Stimulated activated memory B cell treated with anti-CD40 and anti-IgM and Interleukin-4, amounts not matched to agents 10 μg/mL and 1 μg/mL and 100 μg/mL, for 72 hours (primary cell): ENCODE measurements at regions not wholly inside any gene's neighbourhood (a gene's known extent, or its start where the extent isn't known, plus 50 kb on each side); places are given as distances from the start of the nearest gene placed in this dataset.

ENCODE experiments used
- ATAC-seq: fragments of 150-1000 bp; cut with Tn5 transposase; 2 replicates; pipeline ENCODE4 v1.10.0; 2021
- H3K27ac Mint-ChIP-seq: one replicate; pipeline ENCODE4 v1.8.0; 2022; ENCODE audit warnings: mild to moderate bottlenecking, mixed read lengths
- H3K27me3 Mint-ChIP-seq: one replicate; pipeline ENCODE4 v1.8.0; 2022; ENCODE audit warnings: mixed read lengths
- H3K36me3 Mint-ChIP-seq: one replicate; pipeline ENCODE4 v1.8.0; 2022; ENCODE audit warnings: mixed read lengths
- H3K4me1 Mint-ChIP-seq: one replicate; pipeline ENCODE4 v1.8.0; 2022; ENCODE audit warnings: mixed read lengths
- H3K4me3 Mint-ChIP-seq: one replicate; pipeline ENCODE4 v1.8.0; 2022; ENCODE audit warnings: mild to moderate bottlenecking, moderate library complexity, mixed read lengths
- H3K9me3 Mint-ChIP-seq: one replicate; pipeline ENCODE4 v1.8.0; 2022; ENCODE audit warnings: mixed read lengths

- Mint-ChIP-seq H3K36me3 (no peaks in the 10 kb centered on the region), H3K9me3 (no peaks in the 10 kb centered on the region), H3K4me3 (no peak overlapping the region), H3K4me1 (no peaks in the 10 kb centered on the region), H3K27me3 (peaks cover 18% of the 10 kb centered on the region), H3K27ac (no peak overlapping the region)
- no peak for ATAC-seq
Observed at GRCh38 chr9:118109542-118109941, 405.3 kb downstream of the TLR4 start.

GRCh38 chr9:118121361-118121760, 417.2 kb downstream of the TLR4 start:
- Mint-ChIP-seq H3K27me3 (no peaks in the 10 kb centered on the region), H3K36me3 (no peaks in the 10 kb centered on the region), H3K4me1 (no peaks in the 10 kb centered on the region), H3K4me3 (no peak overlapping the region), H3K9me3 (no peaks in the 10 kb centered on the region), H3K27ac (no peak overlapping the region)
- ATAC-seq = no peak

- H3K27me3 Mint-ChIP-seq = peaks cover 13% of the 10 kb centered on the region
- no peak for ATAC-seq
Observed at GRCh38 chr9:118128313-118128712, 424.1 kb downstream of the TLR4 start.

GRCh38 chr9:118129541-118129940, 425.3 kb downstream of the TLR4 start:
- Mint-ChIP-seq H3K4me1 (no peaks in the 10 kb centered on the region), H3K27me3 (peaks cover 13% of the 10 kb centered on the region), H3K36me3 (no peaks in the 10 kb centered on the region), H3K9me3 (peaks cover 6% of the 10 kb centered on the region), H3K27ac (no peak overlapping the region), H3K4me3 (no peak overlapping the region)
- ATAC-seq = no peak

More at GRCh38 chr9:118128313-118128712, 424.1 kb downstream of the TLR4 start:
- Mint-ChIP-seq H3K27ac (no peak overlapping the region), H3K4me1 (no peaks in the 10 kb centered on the region), H3K4me3 (no peak overlapping the region), H3K9me3 (peaks cover 6% of the 10 kb centered on the region), H3K36me3 (no peaks in the 10 kb centered on the region)

GRCh38 chr9:118148990-118149389, 444.8 kb downstream of the TLR4 start:
- H3K27me3 Mint-ChIP-seq = no peaks in the 10 kb centered on the region
- H3K36me3 Mint-ChIP-seq = no peaks in the 10 kb centered on the region
- ATAC-seq = peak; percentile 29
- no peaks in the 10 kb centered on the region for H3K4me1 Mint-ChIP-seq
- H3K4me3 Mint-ChIP-seq = no peak overlapping the region
- no peak overlapping the region for H3K27ac Mint-ChIP-seq
- peaks cover 3% of the 10 kb centered on the region for H3K9me3 Mint-ChIP-seq

- H3K9me3 Mint-ChIP-seq = no peaks in the 10 kb centered on the region
- H3K27ac Mint-ChIP-seq = no peak overlapping the region
- no peaks in the 10 kb centered on the region for H3K27me3 Mint-ChIP-seq
- ATAC-seq = no peak
- H3K4me3 Mint-ChIP-seq = no peak overlapping the region
- H3K36me3 Mint-ChIP-seq = no peaks in the 10 kb centered on the region
- H3K4me1 Mint-ChIP-seq = no peaks in the 10 kb centered on the region
Observed at GRCh38 chr9:118156846-118157245, 452.6 kb downstream of the TLR4 start.

- Mint-ChIP-seq H3K4me3 (no peak overlapping the region), H3K4me1 (no peaks in the 10 kb centered on the region), H3K27me3 (peaks cover 9% of the 10 kb centered on the region), H3K9me3 (no peaks in the 10 kb centered on the region), H3K36me3 (no peaks in the 10 kb centered on the region), H3K27ac (no peak overlapping the region)
- no peak for ATAC-seq
Observed at GRCh38 chr9:118162716-118163115, 458.5 kb downstream of the TLR4 start.

GRCh38 chr9:118163751-118164150, 459.5 kb downstream of the TLR4 start:
- no peak for ATAC-seq
- no peak overlapping the region for H3K4me3 Mint-ChIP-seq

GRCh38 chr9:118165451-118165850, 461.2 kb downstream of the TLR4 start:
- H3K4me1 Mint-ChIP-seq = no peaks in the 10 kb centered on the region
- H3K36me3 Mint-ChIP-seq = no peaks in the 10 kb centered on the region
- no peak overlapping the region for H3K4me3 Mint-ChIP-seq
- no peak overlapping the region for H3K27ac Mint-ChIP-seq
- no peaks in the 10 kb centered on the region for H3K9me3 Mint-ChIP-seq
- ATAC-seq = no peak
- H3K27me3 Mint-ChIP-seq = peaks cover 9% of the 10 kb centered on the region

More at GRCh38 chr9:118163751-118164150, 459.5 kb downstream of the TLR4 start:
- Mint-ChIP-seq H3K9me3 (no peaks in the 10 kb centered on the region), H3K27me3 (peaks cover 9% of the 10 kb centered on the region), H3K36me3 (no peaks in the 10 kb centered on the region), H3K27ac (no peak overlapping the region), H3K4me1 (no peaks in the 10 kb centered on the region)

GRCh38 chr9:118170032-118170955, 466.1 kb downstream of the TLR4 start:
- H3K4me3 Mint-ChIP-seq = no peak overlapping the region
- no peaks in the 10 kb centered on the region for H3K4me1 Mint-ChIP-seq
- no peaks in the 10 kb centered on the region for H3K27me3 Mint-ChIP-seq
- H3K9me3 Mint-ChIP-seq = no peaks in the 10 kb centered on the region
- H3K27ac Mint-ChIP-seq = no peak overlapping the region
- ATAC-seq = no peak
- H3K36me3 Mint-ChIP-seq = no peaks in the 10 kb centered on the region

- Mint-ChIP-seq H3K4me3 (no peak overlapping the region), H3K27ac (no peak overlapping the region), H3K27me3 (peaks cover 19% of the 10 kb centered on the region), H3K36me3 (no peaks in the 10 kb centered on the region), H3K4me1 (no peaks in the 10 kb centered on the region), H3K9me3 (no peaks in the 10 kb centered on the region)
- no peak for ATAC-seq
Observed at GRCh38 chr9:118177241-118177640, 473.0 kb downstream of the TLR4 start.

- H3K36me3 Mint-ChIP-seq = no peaks in the 10 kb centered on the region
- H3K4me3 Mint-ChIP-seq = no peak overlapping the region
- no peaks in the 10 kb centered on the region for H3K4me1 Mint-ChIP-seq
- no peaks in the 10 kb centered on the region for H3K9me3 Mint-ChIP-seq
- H3K27ac Mint-ChIP-seq = no peak overlapping the region
- ATAC-seq = no peak
- H3K27me3 Mint-ChIP-seq = peaks cover 22% of the 10 kb centered on the region
Observed at GRCh38 chr9:118183576-118183975, 479.4 kb downstream of the TLR4 start.

- H3K27me3 Mint-ChIP-seq = peaks cover 12% of the 10 kb centered on the region
Observed at GRCh38 chr9:118187408-118187807, 483.2 kb downstream of the TLR4 start.

GRCh38 chr9:118189615-118190014, 485.4 kb downstream of the TLR4 start:
- no peak for ATAC-seq
- Mint-ChIP-seq H3K4me1 (no peaks in the 10 kb centered on the region), H3K36me3 (no peaks in the 10 kb centered on the region), H3K27ac (no peak overlapping the region), H3K27me3 (peaks cover 2% of the 10 kb centered on the region), H3K4me3 (no peak overlapping the region), H3K9me3 (peaks cover 5% of the 10 kb centered on the region)

More at GRCh38 chr9:118187408-118187807, 483.2 kb downstream of the TLR4 start:
- H3K36me3 Mint-ChIP-seq = no peaks in the 10 kb centered on the region
- H3K27ac Mint-ChIP-seq = no peak overlapping the region
- no peak overlapping the region for H3K4me3 Mint-ChIP-seq
- H3K4me1 Mint-ChIP-seq = no peaks in the 10 kb centered on the region
- H3K9me3 Mint-ChIP-seq = peaks cover 2% of the 10 kb centered on the region
- no peak for ATAC-seq

GRCh38 chr9:118192807-118193206, 488.6 kb downstream of the TLR4 start:
- H3K27me3 Mint-ChIP-seq = no peaks in the 10 kb centered on the region
- H3K4me3 Mint-ChIP-seq = no peak overlapping the region
- H3K27ac Mint-ChIP-seq = no peak overlapping the region
- no peaks in the 10 kb centered on the region for H3K4me1 Mint-ChIP-seq
- no peak for ATAC-seq
- H3K9me3 Mint-ChIP-seq = peaks cover 5% of the 10 kb centered on the region
- H3K36me3 Mint-ChIP-seq = no peaks in the 10 kb centered on the region

- Mint-ChIP-seq H3K36me3 (no peaks in the 10 kb centered on the region), H3K4me3 (no peak overlapping the region), H3K4me1 (no peaks in the 10 kb centered on the region), H3K9me3 (peaks cover 2% of the 10 kb centered on the region), H3K27ac (no peak overlapping the region), H3K27me3 (no peaks in the 10 kb centered on the region)
- no peak for ATAC-seq
Observed at GRCh38 chr9:118209343-118209742, 505.1 kb downstream of the TLR4 start.
